ENCODE measurements at regions not wholly inside any gene's neighbourhood (a gene's known extent, or its start where the extent isn't known, plus 50 kb on each side); places are given as distances from the start of the nearest gene placed in this dataset.

DNA sequence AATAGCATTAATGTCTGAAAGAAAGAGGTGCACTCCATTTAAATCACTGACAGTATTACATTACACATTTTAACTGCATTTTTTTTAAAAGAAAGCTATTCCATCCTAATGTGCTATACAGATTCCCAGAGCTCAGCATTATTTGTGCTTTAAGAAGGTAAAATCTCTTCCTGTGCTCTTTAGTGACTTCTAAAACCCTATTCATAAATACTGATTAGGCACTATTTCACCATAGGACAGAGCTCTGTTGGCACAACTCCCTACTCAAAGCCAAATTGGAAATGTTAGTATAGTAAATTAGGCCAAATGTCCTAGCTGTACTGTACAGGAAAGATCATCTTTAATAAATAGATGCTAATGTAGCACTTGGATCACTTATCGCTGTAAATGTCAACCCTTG, 262.5 kb downstream of the TUSC1 start:
- H2BK5ac ChIP-seq (ENCODE audit: low read depth, low read length, poor library complexity, severe bottlenecking), result no peak overlapping the region
- H3K27ac ChIP-seq (ENCODE audit: insufficient read depth, low read length), result no peak overlapping the region
- no peak overlapping the region for H4K91ac ChIP-seq (ENCODE audit: insufficient read depth, low read depth, low read length)
- WGBS, 2 experiments (ENCODE audit: extremely low coverage in 2 of 2, insufficient read length in 1 of 2), result no CpG with 5 or more reads among the region's 1 CpG
- H3K4me3 ChIP-seq (ENCODE audit: insufficient read depth, low read depth, low read length), result no peak overlapping the region
- dilution Hi-C loops (cut with HindIII; ENCODE audit: low sequenced_read_pairs, unreplicated experiment) (no loop called here), intact Hi-C loops (cut with micrococcal nuclease) (no loop called here), in situ Hi-C loops (cut with MboI; ENCODE audit: low sequenced_read_pairs) (no loop called here)
- H3K4me2 ChIP-seq (ENCODE audit: low read depth, low read length), result no peak overlapping the region
- no peak overlapping the region for H3K4ac ChIP-seq (ENCODE audit: low read depth, low read length)
- no peak overlapping the region for H3K18ac ChIP-seq (ENCODE audit: low read depth, low read length)
- H3K9me3 ChIP-seq (ENCODE audit: control insufficient read depth, insufficient read depth, low read length), result peaks cover 3% of the 10 kb centered on the region
- no peaks in the 10 kb centered on the region for H3K9me1 ChIP-seq (ENCODE audit: insufficient read depth, low read length)
- no peaks in the 10 kb centered on the region for H3K27me3 ChIP-seq (ENCODE audit: control insufficient read depth, insufficient read depth, low read length)
- no peaks in the 10 kb centered on the region for H4K20me1 ChIP-seq (ENCODE audit: insufficient read depth, low read length)
- H3K56ac ChIP-seq (ENCODE audit: extremely low read depth, insufficient read depth, low read length), result no peak overlapping the region
- H2BK15ac ChIP-seq (ENCODE audit: low read depth, low read length), result no peak overlapping the region
- ATAC-seq (ENCODE audit: low read depth) (no peak), DNase-seq (no peak)
- no peak overlapping the region for H4K8ac ChIP-seq (ENCODE audit: low read depth in 2 of 2, low read length in 2 of 2)
- no peak overlapping the region for H2BK120ac ChIP-seq (ENCODE audit: low read depth, low read length)
- POLR2A ChIA-PET (ENCODE audit: unreplicated experiment), result no interaction called here
- H2AK5ac ChIP-seq (ENCODE audit: low read depth, low read length), result no peak overlapping the region
- H2AFZ ChIP-seq (replicated peaks; ENCODE audit: low read length, poor library complexity), result no peak overlapping the region
- no TSS peak for BruUV-seq (replicated peaks)
- CTCF ChIA-PET, result no interaction called here
- no peak overlapping the region for H2AK9ac ChIP-seq (replicated peaks; ENCODE audit: low read depth, low read length, poor library complexity)
- no peaks in the 10 kb centered on the region for H3K79me1 ChIP-seq (ENCODE audit: low read depth in 1 of 2, low read length in 2 of 2)
- no peak overlapping the region for H4K5ac ChIP-seq (ENCODE audit: low read depth, low read length)
- no peak overlapping the region for H3K9ac ChIP-seq (ENCODE audit: low read depth, low read length)
- H3K4me1 ChIP-seq (ENCODE audit: control insufficient read depth, insufficient read depth, low read length), result no peaks in the 10 kb centered on the region
- no peak for TF ChIP-seq RAD21 (IDR thresholded peaks at IDR 0.05; ENCODE audit: low read length)
- TF ChIP-seq FOS (IDR thresholded peaks at IDR 0.05; ENCODE audit: low read depth, low read length), result no peak
- no peak for TF ChIP-seq MAZ (IDR thresholded peaks at IDR 0.05; ENCODE audit: borderline replicate concordance, low read depth, low read length)
- TF ChIP-seq SMC3 (IDR thresholded peaks at IDR 0.05; ENCODE audit: low read depth, low read length), result no peak
- TF ChIP-seq, protein P1, sequence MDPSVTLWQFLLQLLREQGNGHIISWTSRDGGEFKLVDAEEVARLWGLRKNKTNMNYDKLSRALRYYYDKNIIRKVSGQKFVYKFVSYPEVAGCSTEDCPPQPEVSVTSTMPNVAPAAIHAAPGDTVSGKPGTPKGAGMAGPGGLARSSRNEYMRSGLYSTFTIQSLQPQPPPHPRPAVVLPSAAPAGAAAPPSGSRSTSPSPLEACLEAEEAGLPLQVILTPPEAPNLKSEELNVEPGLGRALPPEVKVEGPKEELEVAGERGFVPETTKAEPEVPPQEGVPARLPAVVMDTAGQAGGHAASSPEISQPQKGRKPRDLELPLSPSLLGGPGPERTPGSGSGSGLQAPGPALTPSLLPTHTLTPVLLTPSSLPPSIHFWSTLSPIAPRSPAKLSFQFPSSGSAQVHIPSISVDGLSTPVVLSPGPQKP (IDR thresholded peaks at IDR 0.05; ENCODE audit: borderline replicate concordance, low read depth, low read length), result no peak
- TF ChIP-seq, protein P2, sequence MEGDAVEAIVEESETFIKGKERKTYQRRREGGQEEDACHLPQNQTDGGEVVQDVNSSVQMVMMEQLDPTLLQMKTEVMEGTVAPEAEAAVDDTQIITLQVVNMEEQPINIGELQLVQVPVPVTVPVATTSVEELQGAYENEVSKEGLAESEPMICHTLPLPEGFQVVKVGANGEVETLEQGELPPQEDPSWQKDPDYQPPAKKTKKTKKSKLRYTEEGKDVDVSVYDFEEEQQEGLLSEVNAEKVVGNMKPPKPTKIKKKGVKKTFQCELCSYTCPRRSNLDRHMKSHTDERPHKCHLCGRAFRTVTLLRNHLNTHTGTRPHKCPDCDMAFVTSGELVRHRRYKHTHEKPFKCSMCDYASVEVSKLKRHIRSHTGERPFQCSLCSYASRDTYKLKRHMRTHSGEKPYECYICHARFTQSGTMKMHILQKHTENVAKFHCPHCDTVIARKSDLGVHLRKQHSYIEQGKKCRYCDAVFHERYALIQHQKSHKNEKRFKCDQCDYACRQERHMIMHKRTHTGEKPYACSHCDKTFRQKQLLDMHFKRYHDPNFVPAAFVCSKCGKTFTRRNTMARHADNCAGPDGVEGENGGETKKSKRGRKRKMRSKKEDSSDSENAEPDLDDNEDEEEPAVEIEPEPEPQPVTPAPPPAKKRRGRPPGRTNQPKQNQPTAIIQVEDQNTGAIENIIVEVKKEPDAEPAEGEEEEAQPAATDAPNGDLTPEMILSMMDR (conservative IDR thresholded peaks at IDR 0.05; ENCODE audit: low read depth, low read length), result no peak
- TF ChIP-seq, protein P3, sequence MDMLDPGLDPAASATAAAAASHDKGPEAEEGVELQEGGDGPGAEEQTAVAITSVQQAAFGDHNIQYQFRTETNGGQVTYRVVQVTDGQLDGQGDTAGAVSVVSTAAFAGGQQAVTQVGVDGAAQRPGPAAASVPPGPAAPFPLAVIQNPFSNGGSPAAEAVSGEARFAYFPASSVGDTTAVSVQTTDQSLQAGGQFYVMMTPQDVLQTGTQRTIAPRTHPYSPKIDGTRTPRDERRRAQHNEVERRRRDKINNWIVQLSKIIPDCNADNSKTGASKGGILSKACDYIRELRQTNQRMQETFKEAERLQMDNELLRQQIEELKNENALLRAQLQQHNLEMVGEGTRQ (IDR thresholded peaks at IDR 0.05; ENCODE audit: low read depth, low read length), result no peak
- no peak for TF ChIP-seq BHLHE40 (IDR thresholded peaks at IDR 0.05; ENCODE audit: low read depth, low read length)
- no peak for TF ChIP-seq CEBPB (IDR thresholded peaks at IDR 0.05; ENCODE audit: low read depth, low read length)
- TF ChIP-seq CHD1 (IDR thresholded peaks at IDR 0.05; ENCODE audit: low read depth, low read length), result no peak
- no peak for TF ChIP-seq NFE2L2 (IDR thresholded peaks at IDR 0.05; ENCODE audit: low read depth, low read length)
- TF ChIP-seq RCOR1 (IDR thresholded peaks at IDR 0.05; ENCODE audit: insufficient replicate concordance, low read length), result no peak
- TF ChIP-seq RFX5 (IDR thresholded peaks at IDR 0.05; ENCODE audit: low read depth, low read length), result no peak
- TF ChIP-seq POLR2A (IDR thresholded peaks at IDR 0.05; ENCODE audit: low read depth, low read length), result no peak
- TF ChIP-seq MAFK (IDR thresholded peaks at IDR 0.05; ENCODE audit: low read depth, low read length), result no peak
- no peak overlapping the region for H3K14ac ChIP-seq (replicated peaks; ENCODE audit: low read depth, low read length)
- no peak overlapping the region for H2BK20ac ChIP-seq (ENCODE audit: low read depth, low read length)
- no peak overlapping the region for H3K23ac ChIP-seq (ENCODE audit: low read depth, low read length)
- H3K36me3 ChIP-seq (ENCODE audit: control insufficient read depth, insufficient read depth, low read length), result no peaks in the 10 kb centered on the region

Measured in IMR-90 (cell line).